ENCODE measurements at regions not wholly inside any gene's neighbourhood (a gene's known extent, or its start where the extent isn't known, plus 50 kb on each side); places are given as distances from the start of the nearest gene placed in this dataset.

- ChIA-PET CTCF (no interaction called here), POLR2A (ENCODE audit: low non-redundant PET) (no interaction called here)
- no peak for DNase-seq (ENCODE audit: low spot score)
- Histone ChIP-seq H3K27me3 (replicated peaks; ENCODE audit: insufficient read depth, low read depth, low read length, poor library complexity) (no peaks in the 10 kb centered on the region), H3K4me1 (ENCODE audit: insufficient read depth, low read length, poor library complexity, severe bottlenecking) (no peaks in the 10 kb centered on the region), H3K4me3 (ENCODE audit: low read depth, low read length, poor library complexity, severe bottlenecking) (no peak overlapping the region), H3K36me3 (ENCODE audit: insufficient read depth, low read length, poor library complexity, severe bottlenecking) (no peaks in the 10 kb centered on the region), H3K9me3 (ENCODE audit: low read depth, low read length, poor library complexity, severe bottlenecking) (no peaks in the 10 kb centered on the region), H3K27ac (ENCODE audit: low read depth, low read length, poor library complexity, severe bottlenecking) (no peak overlapping the region)
- intact Hi-C loops (cut with micrococcal nuclease; ENCODE audit: unreplicated experiment): no loop called here
- no TSS peak for BruUV-seq (replicated peaks)
- TF ChIP-seq EZH2 (IDR thresholded peaks at IDR 0.05; ENCODE audit: borderline replicate concordance, low read depth, low read length, poor library complexity, severe bottlenecking) (no peak), CTCF (conservative IDR thresholded peaks at IDR 0.05; ENCODE audit: low read depth, low read length) (no peak)
Observed at GRCh38 chr15:95946241-95946640, 384.3 kb upstream of the NR2F2 start.

- Histone ChIP-seq H3K36me3 (ENCODE audit: insufficient read depth, low read length, poor library complexity, severe bottlenecking) (no peaks in the 10 kb centered on the region), H3K4me1 (ENCODE audit: insufficient read depth, low read length, poor library complexity, severe bottlenecking) (no peaks in the 10 kb centered on the region), H3K27ac (ENCODE audit: low read depth, low read length, poor library complexity, severe bottlenecking) (no peak overlapping the region), H3K27me3 (replicated peaks; ENCODE audit: insufficient read depth, low read depth, low read length, poor library complexity) (no peaks in the 10 kb centered on the region), H3K9me3 (ENCODE audit: low read depth, low read length, poor library complexity, severe bottlenecking) (no peaks in the 10 kb centered on the region), H3K4me3 (ENCODE audit: low read depth, low read length, poor library complexity, severe bottlenecking) (no peak overlapping the region)
- DNase-seq (ENCODE audit: low spot score): no peak
- BruUV-seq (replicated peaks): no TSS peak
- TF ChIP-seq EZH2 (IDR thresholded peaks at IDR 0.05; ENCODE audit: borderline replicate concordance, low read depth, low read length, poor library complexity, severe bottlenecking) (no peak), CTCF (conservative IDR thresholded peaks at IDR 0.05; ENCODE audit: low read depth, low read length) (no peak)
- ChIA-PET CTCF (no interaction called here), POLR2A (ENCODE audit: low non-redundant PET) (no interaction called here)
- intact Hi-C loops (cut with micrococcal nuclease; ENCODE audit: unreplicated experiment): no loop called here
Observed at GRCh38 chr15:95946926-95947325, 383.6 kb upstream of the NR2F2 start.

- POLR2A ChIA-PET (ENCODE audit: low non-redundant PET): no interaction called here
- H3K27ac ChIP-seq (ENCODE audit: low read depth, low read length, poor library complexity, severe bottlenecking): no peak overlapping the region
- no peak for DNase-seq (ENCODE audit: low spot score)
- no peaks in the 10 kb centered on the region for H3K4me1 ChIP-seq (ENCODE audit: insufficient read depth, low read length, poor library complexity, severe bottlenecking)
- no peaks in the 10 kb centered on the region for H3K9me3 ChIP-seq (ENCODE audit: low read depth, low read length, poor library complexity, severe bottlenecking)
- no peak overlapping the region for H3K4me3 ChIP-seq (ENCODE audit: low read depth, low read length, poor library complexity, severe bottlenecking)
- BruUV-seq (replicated peaks): no TSS peak
- TF ChIP-seq EZH2 (IDR thresholded peaks at IDR 0.05; ENCODE audit: borderline replicate concordance, low read depth, low read length, poor library complexity, severe bottlenecking) (no peak), CTCF (conservative IDR thresholded peaks at IDR 0.05; ENCODE audit: low read depth, low read length) (no peak)
- H3K27me3 ChIP-seq (replicated peaks; ENCODE audit: insufficient read depth, low read depth, low read length, poor library complexity): no peaks in the 10 kb centered on the region
- no peaks in the 10 kb centered on the region for H3K36me3 ChIP-seq (ENCODE audit: insufficient read depth, low read length, poor library complexity, severe bottlenecking)
- CTCF ChIA-PET: no interaction called here
- intact Hi-C loops (cut with micrococcal nuclease; ENCODE audit: unreplicated experiment): no loop called here
Observed at GRCh38 chr15:95948411-95948810, 382.1 kb upstream of the NR2F2 start.
